NCI-H1092 (cell line): ENCODE measurements at regions not wholly inside any gene's neighbourhood (a gene's known extent, or its start where the extent isn't known, plus 50 kb on each side); places are given as distances from the start of the nearest gene placed in this dataset.
"Not testable (repeated sequence)": the region's sequence is repeated elsewhere in the genome, so short reads cannot be mapped to it uniquely, and the experiment has no call there.

Experiments used
- DNase-seq: peaks from one replicate; lab custom pipeline; 2025; lab: John Stamatoyannopoulos, UW

- no peak for DNase-seq
These were observed 113.7 kb downstream of the CDCA7 start for GRCh38 chr2:173468266-173468793.

- no peak for DNase-seq
These were observed 117.4 kb downstream of the CDCA7 start for GRCh38 chr2:173472112-173472511.

GRCh38 chr2:173483137-173483536 is 128.5 kb downstream of the CDCA7 start:
- no peak for DNase-seq

GRCh38 chr2:173488861-173489260 is 134.2 kb downstream of the CDCA7 start:
- no peak for DNase-seq

- no peak for DNase-seq
These were observed 136.7 kb downstream of the CDCA7 start for GRCh38 chr2:173491418-173491817.

GRCh38 chr2:173493874-173494273 is 139.2 kb downstream of the CDCA7 start:
- DNase-seq: no peak

GRCh38 chr2:173496746-173497145 is 142.1 kb downstream of the CDCA7 start:
- DNase-seq: no peak

- no peak for DNase-seq
These were observed 146.3 kb downstream of the CDCA7 start for GRCh38 chr2:173500953-173501352.

- DNase-seq: no peak
These were observed 147.6 kb downstream of the CDCA7 start for GRCh38 chr2:173502296-173502695.

- no peak for DNase-seq
These were observed 156.7 kb downstream of the CDCA7 start for GRCh38 chr2:173511357-173511756.

- no peak for DNase-seq
These were observed 157.3 kb downstream of the CDCA7 start for GRCh38 chr2:173511942-173512341.

GRCh38 chr2:173513107-173513727 is 158.5 kb downstream of the CDCA7 start:
- no peak for DNase-seq

GRCh38 chr2:173520918-173521317 is 166.2 kb downstream of the CDCA7 start:
- no peak for DNase-seq

GRCh38 chr2:173521450-173522192 is 166.9 kb downstream of the CDCA7 start:
- no peak for DNase-seq

- DNase-seq: no peak
These were observed 168.8 kb downstream of the CDCA7 start for GRCh38 chr2:173523497-173523896.

GRCh38 chr2:173524256-173524955 is 169.7 kb downstream of the CDCA7 start:
- no peak for DNase-seq

GRCh38 chr2:173532732-173533531 is 178.3 kb downstream of the CDCA7 start:
- not testable (repeated sequence) for DNase-seq

GRCh38 chr2:173537694-173538093 is 183.0 kb downstream of the CDCA7 start:
- DNase-seq: no peak

GRCh38 chr2:173539615-173540014 is 184.9 kb downstream of the CDCA7 start:
- DNase-seq: no peak

GRCh38 chr2:173544641-173545363 is 190.1 kb downstream of the CDCA7 start:
- no peak for DNase-seq

- DNase-seq: no peak
These were observed 190.7 kb downstream of the CDCA7 start for GRCh38 chr2:173545364-173545763.
